HG03066 (cell line): ENCODE measurements at regions not wholly inside any gene's neighbourhood (a gene's known extent, or its start where the extent isn't known, plus 50 kb on each side); places are given as distances from the start of the nearest gene placed in this dataset.

Experiments used
- ATAC-seq: cut with Tn5 transposase; IDR thresholded peaks from one replicate; pipeline ENCODE4 v1.9.1; 2021; ENCODE audit warnings: low read depth; ENCODE audit not compliant: unreplicated experiment

DNA sequence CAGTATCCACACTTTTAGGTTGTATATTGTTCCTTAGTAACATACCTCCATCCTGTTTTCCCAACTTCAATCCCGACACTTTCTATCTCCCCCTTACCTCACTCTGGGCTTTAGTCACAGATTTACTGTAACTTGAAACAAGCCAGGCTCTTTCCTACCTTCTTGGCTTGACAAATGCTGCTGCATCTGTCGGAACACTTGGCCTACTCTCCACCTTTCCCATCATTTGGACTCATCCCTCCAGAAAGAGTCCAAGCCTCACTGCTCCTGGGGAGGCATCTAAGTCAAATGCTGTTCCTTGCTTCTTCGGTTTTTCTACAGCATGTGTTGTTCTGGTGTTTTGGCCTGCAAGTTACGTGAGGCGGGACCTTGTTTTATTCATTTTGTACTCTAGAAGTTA lies 142.4 kb downstream of the DACT1 start:
- ATAC-seq: no peak

- ATAC-seq: no peak
These were observed 142.8 kb downstream of the DACT1 start for GRCh38 chr14:58780605-58781004.

- no peak for ATAC-seq
These were observed 144.2 kb downstream of the DACT1 start for GRCh38 chr14:58782011-58782410.

DNA sequence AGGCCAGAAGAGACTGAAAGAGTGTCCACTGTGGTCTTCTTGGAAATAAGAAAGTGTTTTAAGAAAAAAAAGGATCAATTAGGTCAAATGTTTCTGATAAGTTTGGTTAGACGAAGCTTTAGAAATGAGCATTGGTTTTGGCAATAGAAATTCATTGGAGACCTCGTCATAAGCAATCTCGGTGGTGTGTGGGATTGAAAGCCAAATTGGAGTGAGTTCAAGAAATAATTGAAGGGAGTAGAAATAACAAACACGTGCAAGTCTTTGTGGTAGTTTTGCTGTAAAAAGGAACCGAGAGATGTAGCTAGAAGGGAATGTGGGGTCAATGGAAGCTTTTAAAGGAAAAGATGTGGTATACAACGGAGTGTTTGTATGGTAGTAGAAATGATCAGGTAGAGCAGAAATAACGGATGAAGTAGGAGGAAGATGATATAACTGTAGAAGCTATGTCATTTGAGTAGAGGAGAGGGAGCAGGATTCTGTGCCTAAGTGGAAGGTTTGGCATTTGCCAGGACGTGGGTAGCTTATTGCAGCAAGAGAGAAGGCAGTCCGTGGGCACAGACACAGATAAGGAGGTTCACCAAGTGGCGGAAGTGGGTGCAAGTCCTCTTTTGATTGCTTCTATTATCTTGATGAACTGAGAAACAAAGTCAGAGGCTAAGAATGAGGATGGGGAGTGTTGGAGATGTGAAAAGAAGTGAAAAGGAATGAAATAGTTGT lies 146.2 kb downstream of the DACT1 start:
- ATAC-seq: no peak

- no peak for ATAC-seq
These were observed 147.2 kb downstream of the DACT1 start for GRCh38 chr14:58784931-58785330.

GRCh38 chr14:58785701-58786100 lies 147.9 kb downstream of the DACT1 start:
- no peak for ATAC-seq

DNA sequence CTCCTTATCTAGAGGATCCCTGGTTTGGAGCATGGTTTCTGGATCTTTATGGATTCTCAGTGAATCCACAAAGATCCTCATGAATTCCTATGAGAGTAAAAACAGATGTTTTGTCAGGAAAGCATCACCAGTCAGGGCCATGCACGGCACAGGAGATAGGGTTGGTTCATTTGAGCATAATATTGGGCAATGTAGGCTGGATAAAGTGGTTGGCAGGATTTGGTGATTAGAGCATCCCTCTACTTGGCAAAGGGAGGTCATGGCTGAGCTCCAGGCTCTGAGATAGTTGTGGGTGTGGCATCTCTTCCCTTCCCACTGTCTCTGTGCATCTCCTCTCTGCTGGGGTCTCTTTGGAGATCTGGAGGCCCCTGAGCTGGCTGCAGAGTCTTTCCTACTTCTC lies 149.8 kb downstream of the DACT1 start:
- ATAC-seq: no peak

DNA sequence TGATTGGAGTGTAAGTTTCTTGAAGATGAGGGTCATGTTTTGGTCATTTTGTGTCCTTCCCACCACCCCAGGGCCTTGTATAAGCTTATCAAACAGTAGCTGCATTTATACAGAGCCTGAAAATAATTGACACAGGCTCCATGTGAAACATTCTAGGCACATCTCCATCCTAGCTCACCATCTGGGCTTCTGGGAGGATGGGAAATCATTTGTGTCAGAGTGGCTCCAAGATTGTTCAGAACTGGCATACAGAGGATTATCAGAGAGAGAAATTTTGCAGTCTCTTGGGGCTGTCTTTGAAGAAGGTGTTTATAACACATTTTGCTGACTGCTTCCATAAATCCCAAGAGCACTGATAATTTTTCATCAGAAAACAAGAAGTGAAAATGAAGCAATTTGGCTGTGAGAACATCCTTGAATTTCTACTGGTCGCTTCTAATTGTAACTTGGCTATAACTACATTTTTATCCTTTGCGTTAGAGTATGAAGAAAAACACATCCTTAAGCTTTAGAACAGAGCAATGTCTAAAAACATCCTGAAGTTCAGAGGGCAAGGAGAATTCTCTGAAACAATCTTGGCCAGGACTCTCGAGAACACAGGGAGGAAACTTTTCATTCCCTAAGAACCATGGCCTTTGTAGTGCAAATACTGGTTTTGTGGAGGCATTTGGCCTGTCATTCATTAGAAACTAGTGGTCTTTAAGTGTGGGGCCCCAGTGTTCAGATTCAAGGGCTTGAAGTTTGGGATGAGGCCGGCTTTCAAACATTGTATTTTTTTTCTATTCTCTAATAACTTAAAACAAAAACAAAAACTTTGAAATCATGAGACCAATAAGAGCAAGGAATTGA lies 151.1 kb downstream of the DACT1 start:
- no peak for ATAC-seq

- ATAC-seq: no peak
These were observed 152.0 kb downstream of the DACT1 start for GRCh38 chr14:58789736-58790135.

GRCh38 chr14:58792416-58792815 lies 154.7 kb downstream of the DACT1 start:
- no peak for ATAC-seq

GRCh38 chr14:58793131-58793740 lies 155.5 kb downstream of the DACT1 start:
- ATAC-seq: no peak

DNA sequence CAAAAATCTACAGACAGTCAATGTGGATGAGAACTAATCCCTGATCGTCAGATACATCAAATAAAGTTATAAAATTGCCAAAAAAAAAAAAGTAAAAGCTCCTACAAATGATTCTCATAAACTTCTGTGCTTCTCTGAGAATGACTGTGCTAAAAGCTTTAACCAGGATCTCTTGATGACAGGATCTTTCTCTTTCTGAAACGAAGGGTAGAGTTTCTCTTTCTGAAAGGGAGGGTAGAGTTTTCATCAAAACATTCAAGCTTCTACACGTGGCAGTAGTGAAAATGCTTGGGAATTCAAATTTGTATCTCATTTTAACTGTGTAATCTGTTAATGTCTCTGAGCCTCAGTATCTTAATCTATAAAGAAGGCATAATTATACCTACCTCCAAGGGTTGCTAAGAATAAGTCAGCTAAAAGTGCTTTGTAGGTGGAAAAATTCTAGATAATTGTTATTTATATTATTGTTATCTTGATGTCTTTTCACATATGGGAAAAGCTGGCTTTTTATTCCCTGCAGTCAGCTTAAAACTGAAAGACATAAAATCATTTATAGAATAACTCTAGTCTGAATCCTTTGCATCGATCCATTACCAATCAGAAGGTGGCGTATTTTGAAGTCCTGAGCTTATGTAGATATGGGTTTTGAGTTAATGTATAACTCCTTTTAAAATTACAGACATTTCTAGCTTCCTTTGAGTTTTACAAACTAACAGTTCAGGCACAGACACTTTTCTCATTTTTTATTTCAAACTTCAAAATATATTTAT lies 157.4 kb downstream of the DACT1 start:
- ATAC-seq: no peak

DNA sequence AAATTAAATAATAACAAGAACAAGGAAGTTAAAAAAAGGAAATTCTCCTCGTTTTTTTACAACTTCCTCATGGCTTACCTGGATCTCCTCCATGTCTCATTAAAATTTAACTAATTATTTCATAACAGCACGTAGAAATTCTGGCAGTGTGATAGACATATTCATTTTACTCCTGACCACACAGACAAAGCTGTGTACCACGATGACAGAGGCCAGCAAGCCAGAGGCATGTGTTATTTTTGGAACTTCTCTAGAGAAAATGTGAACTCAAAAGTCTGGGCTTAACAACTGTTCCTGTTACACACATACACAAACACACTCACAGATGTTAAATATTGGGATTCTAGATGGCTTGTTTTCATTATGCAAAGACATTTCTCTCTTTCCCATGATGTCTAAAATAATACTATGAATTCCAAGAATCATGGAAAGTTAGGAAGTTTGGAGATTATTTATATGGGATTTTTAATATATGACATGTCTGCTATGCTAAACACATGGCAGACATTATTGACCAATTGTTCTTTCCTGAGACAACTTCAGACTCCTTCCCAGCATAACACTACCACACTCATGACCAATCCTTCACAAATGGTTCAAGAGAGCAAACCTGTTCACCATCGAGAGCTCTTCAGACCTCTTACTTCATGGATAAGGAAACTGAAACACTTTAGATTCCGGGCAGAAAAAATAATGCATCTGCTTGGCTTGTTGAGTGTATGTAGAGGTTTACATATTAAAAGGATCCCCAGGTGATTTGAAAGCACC lies 158.7 kb downstream of the DACT1 start:
- no peak for ATAC-seq

GRCh38 chr14:58797010-58797429 lies 159.3 kb downstream of the DACT1 start:
- ATAC-seq: peak; percentile 75

DNA sequence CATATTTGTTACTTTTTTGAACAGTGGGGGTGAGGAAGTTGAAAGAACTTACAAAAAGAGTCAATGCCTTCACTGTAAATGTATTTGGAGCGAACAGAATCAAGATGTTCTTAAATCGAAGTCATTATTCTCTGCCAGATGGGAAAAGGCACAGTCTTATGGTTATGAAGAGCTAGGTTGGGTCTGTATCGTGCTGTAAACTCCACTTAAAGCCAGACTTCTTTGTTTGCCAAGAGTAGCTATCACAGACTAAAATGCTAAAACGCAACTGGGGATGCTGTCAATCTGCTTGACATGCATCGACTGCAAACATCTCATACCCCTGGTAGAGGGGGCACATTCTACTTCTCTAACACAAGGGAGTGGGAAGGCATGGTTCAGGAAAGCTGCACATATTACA lies 160.4 kb downstream of the DACT1 start:
- ATAC-seq: no peak

DNA sequence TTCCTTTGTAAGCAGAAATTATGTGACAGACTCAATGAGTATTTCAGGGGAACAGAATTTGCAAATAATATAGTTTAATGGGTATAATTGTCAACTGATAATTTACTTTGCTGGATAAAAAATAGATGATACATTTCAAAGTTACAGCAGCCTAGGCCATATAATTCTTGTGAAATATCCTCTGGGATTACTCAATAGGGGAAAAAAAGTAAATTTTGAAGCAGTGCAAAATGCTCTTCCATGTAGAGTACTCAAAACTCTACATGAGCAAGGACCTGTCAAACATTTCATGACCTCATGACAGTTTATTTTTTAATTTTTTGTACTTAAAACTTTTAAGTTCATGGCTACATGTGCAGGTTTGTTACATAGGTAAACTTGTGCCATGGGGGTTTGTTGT lies 163.3 kb downstream of the DACT1 start:
- ATAC-seq: no peak

GRCh38 chr14:58805057-58805456 lies 167.3 kb downstream of the DACT1 start:
- no peak for ATAC-seq

- no peak for ATAC-seq
These were observed 168.0 kb downstream of the DACT1 start for GRCh38 chr14:58805605-58806409.

- no peak for ATAC-seq
These were observed 169.4 kb downstream of the DACT1 start for GRCh38 chr14:58807191-58807590.
